ENCODE measurements at regions not wholly inside any gene's neighbourhood (a gene's known extent, or its start where the extent isn't known, plus 50 kb on each side); places are given as distances from the start of the nearest gene placed in this dataset.

GRCh38 chr12:118851891-118852290 lies 129.4 kb upstream of the SRRM4 start:
- no peak for TF ChIP-seq CEBPB (IDR thresholded peaks at IDR 0.05; ENCODE audit: low read depth)
- TF ChIP-seq CTCF (IDR thresholded peaks at IDR 0.05 in 2 of 3, conservative IDR thresholded peaks at IDR 0.05 in 1 of 3; ENCODE audit: borderline replicate concordance in 1 of 3, insufficient read depth in 1 of 3, low read depth in 2 of 3, low read length in 2 of 3), result no peak
- TF ChIP-seq EZH2 (IDR thresholded peaks at IDR 0.05), result no peak
- no peak for TF ChIP-seq ZFX (IDR thresholded peaks at IDR 0.05)
- TF ChIP-seq ATF3 (IDR thresholded peaks at IDR 0.05), result no peak
- no peak for TF ChIP-seq POLR2A (IDR thresholded peaks at IDR 0.05; ENCODE audit: borderline replicate concordance, extremely low read depth, insufficient read depth, insufficient read length)
- no peak for TF ChIP-seq RAD21 (IDR thresholded peaks at IDR 0.05; ENCODE audit: low read depth)
- TF ChIP-seq TCF7L2 (IDR thresholded peaks at IDR 0.05; ENCODE audit: borderline replicate concordance, extremely low read depth, insufficient read depth, insufficient read length), result no peak
- no peak for TF ChIP-seq POLR2AphosphoS5 (IDR thresholded peaks at IDR 0.05; ENCODE audit: low read depth, low read length)
- TF ChIP-seq EZH2phosphoT487 (IDR thresholded peaks at IDR 0.05; ENCODE audit: borderline replicate concordance), result no peak
- no peak for TF ChIP-seq SP1 (IDR thresholded peaks at IDR 0.05; ENCODE audit: low read depth)
- TF ChIP-seq YY1 (IDR thresholded peaks at IDR 0.05; ENCODE audit: extremely low read depth, insufficient replicate concordance, low read depth, low read length), result no peak
- TF ChIP-seq MAX (IDR thresholded peaks at IDR 0.05), result no peak
- no peak for TF ChIP-seq SRF (IDR thresholded peaks at IDR 0.05; ENCODE audit: low read depth)

All from HCT116 (cell line).